PFSK-1 (cell line): ENCODE measurements at regions not wholly inside any gene's neighbourhood (a gene's known extent, or its start where the extent isn't known, plus 50 kb on each side); places are given as distances from the start of the nearest gene placed in this dataset.

Source experiments
- FOXP2 ChIP-seq: optimal IDR thresholded peaks from 2 replicates; pipeline ENCODE3; 2011; ENCODE audit warnings: borderline replicate concordance, control low read depth, inconsistent platforms; ENCODE audit not compliant: insufficient read depth; ENCODE audit errors: extremely low read length, extremely low read depth
- POLR2AphosphoS5 ChIP-seq: IDR thresholded peaks from 2 replicates; pipeline ENCODE4 v1.6.1; 2012; ENCODE audit warnings: low read depth, mild to moderate bottlenecking, control low read depth, low read length, moderate library complexity
- REST ChIP-seq, 2 experiments: IDR thresholded peaks; 2 replicates each; pipeline versions ENCODE4 v1.6.1 to v1.8.0; 2011 to 2012; ENCODE audit warnings: low read depth in 2 of 2, low read length in 2 of 2, control low read depth in 1 of 2, inconsistent platforms in 1 of 2, mild to moderate bottlenecking in 1 of 2, moderate library complexity in 1 of 2; ENCODE audit not compliant: insufficient read depth in 1 of 2
- SIN3A ChIP-seq: IDR thresholded peaks from 2 replicates; pipeline ENCODE4 v1.6.1; 2012; ENCODE audit warnings: mild to moderate bottlenecking, low read length, moderate library complexity, borderline replicate concordance; ENCODE audit not compliant: insufficient read depth
- TAF1 ChIP-seq: IDR thresholded peaks from 2 replicates; pipeline ENCODE4 v1.6.1; 2012; ENCODE audit warnings: low read length, control low read depth, borderline replicate concordance; ENCODE audit not compliant: insufficient read depth

- TF ChIP-seq POLR2AphosphoS5: no peak
- TF ChIP-seq REST (IDR thresholded peaks at IDR 0.05; ENCODE audit: insufficient read depth in 1 of 2, low read depth in 2 of 2, low read length in 2 of 2): no peak
- TF ChIP-seq SIN3A: no peak
- TF ChIP-seq TAF1: no peak
- TF ChIP-seq FOXP2: peak; percentile 64
Measured at GRCh38 chr7:101688183-101688831, 59.2 kb upstream of the MYL10 start.
